HG02840 (cell line): ENCODE measurements at regions not wholly inside any gene's neighbourhood (a gene's known extent, or its start where the extent isn't known, plus 50 kb on each side); places are given as distances from the start of the nearest gene placed in this dataset.
"Not testable (repeated sequence)": the region's sequence is repeated elsewhere in the genome, so short reads cannot be mapped to it uniquely, and the experiment has no call there.

ENCODE experiments used
- ATAC-seq: cut with Tn5 transposase; IDR thresholded peaks from one replicate; pipeline ENCODE4 v1.9.1; 2021; ENCODE audit warnings: mild to moderate bottlenecking, moderate library complexity, moderate number of reproducible peaks; ENCODE audit not compliant: unreplicated experiment, low FRiP score

GRCh38 chr1:181893150-181893549 lies 168.4 kb downstream of the ZNF648 start:
- ATAC-seq: not testable (repeated sequence)

GRCh38 chr1:181872562-181872961 lies 188.9 kb downstream of the ZNF648 start:
- ATAC-seq: no peak

GRCh38 chr1:181863736-181864135 lies 197.8 kb downstream of the ZNF648 start:
- ATAC-seq: no peak

GRCh38 chr1:181863006-181863405 lies 198.5 kb downstream of the ZNF648 start:
- ATAC-seq: no peak

- ATAC-seq: no peak
These were observed 203.4 kb downstream of the ZNF648 start for GRCh38 chr1:181858135-181858534.
